ENCODE measurements at regions not wholly inside any gene's neighbourhood (a gene's known extent, or its start where the extent isn't known, plus 50 kb on each side); places are given as distances from the start of the nearest gene placed in this dataset.

DNA sequence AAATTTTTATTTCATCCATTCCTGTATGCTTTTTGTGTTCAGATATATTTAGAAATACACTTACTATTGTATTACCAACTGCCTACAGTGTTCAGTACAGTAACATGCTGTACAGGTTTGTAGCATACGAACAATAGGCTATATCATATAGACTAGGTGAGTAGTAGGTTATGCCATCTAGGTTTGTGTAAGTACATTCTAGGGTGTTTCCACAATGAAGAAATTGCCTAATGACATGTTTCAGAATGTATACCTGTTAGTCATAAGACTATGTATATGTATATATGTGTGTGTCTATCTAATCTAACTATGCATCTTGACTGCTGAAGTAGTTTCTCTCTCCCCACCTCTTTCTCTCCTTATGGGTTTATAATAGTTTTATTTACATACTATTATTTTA, 51.5 kb upstream of the BTC start:
- TF ChIP-seq SRF (IDR thresholded peaks at IDR 0.05; ENCODE audit: low read depth, low read length) (no peak), NRF1 (IDR thresholded peaks at IDR 0.05; ENCODE audit: low read depth, low read length) (no peak), ZNF274 (IDR thresholded peaks at IDR 0.05; ENCODE audit: borderline replicate concordance, extremely low read depth, low read length) (no peak)
